IMR-90 (cell line): ENCODE measurements at regions not wholly inside any gene's neighbourhood (a gene's known extent, or its start where the extent isn't known, plus 50 kb on each side); places are given as distances from the start of the nearest gene placed in this dataset.

ENCODE experiments used
- ATAC-seq: fragments of 200-7000 bp; cut with Tn5 transposase; 2 replicates; pipeline ENCODE4 v1.9.1; 2020; ENCODE audit warnings: low read depth, mild to moderate bottlenecking, moderate library complexity
- BruUV-seq: library from RNA; stranded (reverse); fragments of 400-500 nt; replicated peaks from 2 replicates; lab custom pipeline; 2021; lab: Mats Ljungman, UMichigan
- CTCF ChIA-PET: fragments of 300-600 bp; formaldehyde crosslinking; extraction: SDS; loops from one replicate; lab custom pipeline; 2021; ENCODE audit warnings: antibody characterized with exemption; lab: Yijun Ruan, JAX
- POLR2A ChIA-PET: fragments of 300-600 bp; sonication (Branson Sonifier 250); formaldehyde crosslinking; loops from one replicate; lab custom pipeline; 2022; ENCODE audit warnings: antibody characterized with exemption; ENCODE audit not compliant: unreplicated experiment; lab: Charles Lee
- DNase-seq: peaks from one replicate; pipeline ENCODE4 v3.0.0; 2013
- H2AFZ ChIP-seq: replicated peaks from 2 replicates; pipeline ENCODE3; 2013; ENCODE audit warnings: low read length, mild to moderate bottlenecking; ENCODE audit not compliant: poor library complexity
- H2AK5ac ChIP-seq: 2 replicates; pipeline ENCODE4 v1.6.1; 2013; ENCODE audit warnings: low read depth, low read length, inconsistent platforms
- H2AK9ac ChIP-seq: replicated peaks from 2 replicates; pipeline ENCODE3; 2013; ENCODE audit warnings: mild to moderate bottlenecking, low read depth, low read length, moderate library complexity; ENCODE audit not compliant: poor library complexity
- H2BK120ac ChIP-seq: 2 replicates; pipeline ENCODE4 v1.6.1; 2013; ENCODE audit warnings: low read depth, low read length, inconsistent platforms
- H2BK15ac ChIP-seq: 3 replicates; pipeline ENCODE4 v1.6.1; 2013; ENCODE audit warnings: low read depth, low read length, inconsistent platforms
- H2BK20ac ChIP-seq: 2 replicates; pipeline ENCODE4 v1.6.1; 2013; ENCODE audit warnings: low read depth, mild to moderate bottlenecking, inconsistent platforms, low read length, moderate library complexity
- H2BK5ac ChIP-seq: 2 replicates; pipeline ENCODE4 v1.6.1; 2013; ENCODE audit warnings: mild to moderate bottlenecking, low read depth, low read length, inconsistent platforms; ENCODE audit not compliant: poor library complexity, severe bottlenecking
- H3K14ac ChIP-seq: replicated peaks from 2 replicates; pipeline ENCODE4 v1.6.1; 2013; ENCODE audit warnings: low read depth, low read length, inconsistent platforms
- H3K18ac ChIP-seq: 2 replicates; pipeline ENCODE4 v1.6.1; 2013; ENCODE audit warnings: low read depth, low read length, control low read depth
- H3K23ac ChIP-seq: 2 replicates; pipeline ENCODE4 v1.6.1; 2013; ENCODE audit warnings: low read depth, low read length, inconsistent platforms
- H3K27ac ChIP-seq: 2 replicates; pipeline ENCODE4 v1.5.1; 2013; ENCODE audit warnings: mild to moderate bottlenecking, control low read depth, low read length; ENCODE audit not compliant: insufficient read depth
- H3K27me3 ChIP-seq: 2 replicates; pipeline ENCODE4 v1.6.1; 2013; ENCODE audit warnings: low read length; ENCODE audit not compliant: control insufficient read depth, insufficient read depth
- H3K36me3 ChIP-seq: 2 replicates; pipeline ENCODE4 v1.6.1; 2013; ENCODE audit warnings: low read length, mixed read lengths; ENCODE audit not compliant: control insufficient read depth, insufficient read depth
- H3K4ac ChIP-seq: 2 replicates; pipeline ENCODE4 v1.6.1; 2013; ENCODE audit warnings: low read depth, low read length, inconsistent platforms
- H3K4me1 ChIP-seq: 2 replicates; pipeline ENCODE4 v1.6.1; 2013; ENCODE audit warnings: low read length, mixed read lengths; ENCODE audit not compliant: control insufficient read depth, insufficient read depth
- H3K4me2 ChIP-seq: 2 replicates; pipeline ENCODE4 v1.6.1; 2013; ENCODE audit warnings: low read depth, mild to moderate bottlenecking, control low read depth, low read length, moderate library complexity
- H3K4me3 ChIP-seq: 2 replicates; pipeline ENCODE4 v1.5.1; 2013; ENCODE audit warnings: low read depth, mild to moderate bottlenecking, control low read depth, low read length, moderate library complexity; ENCODE audit not compliant: insufficient read depth
- H3K56ac ChIP-seq: 2 replicates; pipeline ENCODE4 v1.6.1; 2013; ENCODE audit warnings: low read length, inconsistent platforms; ENCODE audit not compliant: insufficient read depth; ENCODE audit errors: extremely low read depth
- H3K79me1 ChIP-seq, 2 experiments: 2 replicates each; pipeline ENCODE4 v1.6.1; 2013; ENCODE audit warnings: low read length in 2 of 2, inconsistent platforms in 1 of 2, low read depth in 1 of 2
- H3K9ac ChIP-seq: 2 replicates; pipeline ENCODE4 v1.6.1; 2013; ENCODE audit warnings: low read depth, low read length, control low read depth
- H3K9me1 ChIP-seq: 2 replicates; pipeline ENCODE4 v1.6.1; 2013; ENCODE audit warnings: low read length, inconsistent platforms; ENCODE audit not compliant: insufficient read depth
- H3K9me3 ChIP-seq: 2 replicates; pipeline ENCODE4 v1.6.1; 2013; ENCODE audit warnings: low read length; ENCODE audit not compliant: control insufficient read depth, insufficient read depth
- H4K20me1 ChIP-seq: 2 replicates; pipeline ENCODE4 v1.6.1; 2013; ENCODE audit warnings: low read length, inconsistent platforms; ENCODE audit not compliant: insufficient read depth
- H4K5ac ChIP-seq: 2 replicates; pipeline ENCODE4 v1.6.1; 2013; ENCODE audit warnings: mild to moderate bottlenecking, low read depth, low read length, control low read depth
- H4K8ac ChIP-seq, 2 experiments: 2 replicates each; pipeline ENCODE4 v1.6.1; 2013; ENCODE audit warnings: low read depth in 2 of 2, low read length in 2 of 2, control low read depth in 1 of 2, inconsistent platforms in 1 of 2
- H4K91ac ChIP-seq: 2 replicates; pipeline ENCODE4 v1.6.1; 2013; ENCODE audit warnings: low read depth, low read length, inconsistent platforms; ENCODE audit not compliant: insufficient read depth
- CEBPB ChIP-seq: IDR thresholded peaks from 2 replicates; pipeline ENCODE4 v1.6.1; 2012; ENCODE audit warnings: low read depth, low read length, improper control_type of control experiment
- CTCF ChIP-seq: conservative IDR thresholded peaks from 2 replicates; pipeline ENCODE4 v1.5.1; 2012; ENCODE audit warnings: mild to moderate bottlenecking, low read depth, low read length, improper control_type of control experiment
- ELK1 ChIP-seq: fragments of 150-350 bp; IDR thresholded peaks from 2 replicates; pipeline ENCODE4 v1.6.1; 2016; ENCODE audit warnings: low read depth, mild to moderate bottlenecking, low read length, moderate library complexity, borderline replicate concordance
- FOS ChIP-seq: fragments of 150-350 bp; IDR thresholded peaks from 2 replicates; pipeline ENCODE4 v1.6.1; 2016; ENCODE audit warnings: low read depth, low read length
- MAFK ChIP-seq: IDR thresholded peaks from 2 replicates; pipeline ENCODE4 v1.6.1; 2012; ENCODE audit warnings: low read depth, low read length, improper control_type of control experiment
- MAZ ChIP-seq: IDR thresholded peaks from 2 replicates; pipeline ENCODE4 v1.6.1; 2012; ENCODE audit warnings: low read depth, mild to moderate bottlenecking, low read length, improper control_type of control experiment, moderate library complexity, borderline replicate concordance
- POLR2A ChIP-seq: IDR thresholded peaks from 2 replicates; pipeline ENCODE4 v1.6.1; 2012; ENCODE audit warnings: mild to moderate bottlenecking, low read depth, low read length
- RAD21 ChIP-seq: IDR thresholded peaks from 2 replicates; pipeline ENCODE4 v1.6.1; 2012; ENCODE audit warnings: low read length, improper control_type of control experiment
- RCOR1 ChIP-seq: IDR thresholded peaks from 2 replicates; pipeline ENCODE4 v1.6.1; 2012; ENCODE audit warnings: mild to moderate bottlenecking, low read length, improper control_type of control experiment; ENCODE audit not compliant: insufficient replicate concordance
- RFX5 ChIP-seq: IDR thresholded peaks from 2 replicates; pipeline ENCODE4 v1.8.0; 2012; ENCODE audit warnings: low read depth, mild to moderate bottlenecking, low read length, moderate library complexity
- SMC3 ChIP-seq: fragments of 150-350 bp; IDR thresholded peaks from 2 replicates; pipeline ENCODE4 v1.6.1; 2016; ENCODE audit warnings: low read depth, mild to moderate bottlenecking, antibody characterized with exemption, low read length, moderate library complexity
- WGBS, 2 experiments: methylation state at CpG; one replicate each; pipeline versions ENCODE4 v1.1.5 to v1.1.7; 2013; ENCODE audit warnings: missing lambda C conversion rate in 2 of 2; ENCODE audit not compliant: insufficient read length in 1 of 2; ENCODE audit errors: extremely low coverage in 2 of 2; 5-methylcytosine and 5-hydroxymethylcytosine counted together
- dilution Hi-C: fragments of 300-500 bp; cut with HindIII; formaldehyde crosslinking; loops from one replicate; pipeline ENCODE4 v1.14.3; 2018; ENCODE audit warnings: low sequenced_read_pairs; ENCODE audit not compliant: unreplicated experiment
- in situ Hi-C: fragments of 300-500 bp; cut with MboI; formaldehyde crosslinking; loops from 3 replicates; pipeline ENCODE4 v1.14.3; 2019; ENCODE audit warnings: low sequenced_read_pairs, inconsistent platforms, mixed read lengths
- intact Hi-C: fragments of 100-400 bp; cut with micrococcal nuclease; formaldehyde crosslinking; loops from 2 replicates; pipeline ENCODE4 v1.10.0; 2022
- TF ChIP-seq, protein P1 (sequence below): fragments of 150-350 bp; IDR thresholded peaks from 2 replicates; pipeline ENCODE4 v1.6.1; 2017; ENCODE audit warnings: mild to moderate bottlenecking, antibody characterized with exemption, low read length, low read depth

DNA sequence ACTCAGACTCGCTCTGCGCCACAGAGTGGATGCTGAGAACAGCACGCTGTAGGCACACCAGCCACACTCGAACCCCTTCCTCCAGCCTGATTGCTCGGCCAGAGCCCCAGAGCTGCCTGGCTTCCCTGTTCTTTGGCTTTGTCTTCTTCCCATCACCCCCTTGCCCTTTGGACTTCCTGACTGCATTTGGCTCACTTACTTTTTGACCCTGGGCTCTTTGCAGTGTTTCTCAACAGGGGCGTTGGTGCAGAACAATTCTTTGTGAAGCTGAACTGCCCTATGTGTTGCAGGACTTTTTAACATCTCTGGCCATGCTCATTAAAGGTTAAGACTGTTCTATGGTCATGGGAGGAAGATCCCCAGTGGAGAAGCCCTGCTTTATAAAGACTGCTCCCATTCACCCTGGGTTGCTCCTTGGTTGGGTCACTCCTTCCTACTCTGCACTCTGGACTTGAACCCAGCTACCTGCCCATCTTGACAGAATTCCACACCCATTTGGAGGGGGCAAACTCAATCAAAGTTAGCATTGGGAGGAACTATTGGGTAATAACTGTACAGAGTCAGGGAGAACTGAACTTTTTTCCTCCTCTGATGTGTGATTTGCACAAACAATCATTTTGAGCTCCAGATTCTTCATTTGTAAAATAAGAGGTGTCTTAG lies 127.7 kb upstream of the PLEKHG7 start:
- in situ Hi-C loops, result loop anchor here (5.0 kb wide), 1 partner anchor 433 kb away; no protein-coding TSS in a partner anchor
- no peak for ATAC-seq

More for the DNA sequence above, 127.7 kb upstream of the PLEKHG7 start:
- no peak overlapping the region for H3K14ac ChIP-seq
- H3K23ac ChIP-seq, result no peak overlapping the region
- no peak overlapping the region for H2AK9ac ChIP-seq
- no peak overlapping the region for H4K5ac ChIP-seq
- CTCF ChIA-PET, result no interaction called here
- DNase-seq, result no peak
- no peaks in the 10 kb centered on the region for H3K9me1 ChIP-seq
- H2AFZ ChIP-seq, result peak overlapping the region; percentile 16
- no peaks in the 10 kb centered on the region for H3K27me3 ChIP-seq
- no TSS peak for BruUV-seq
- no peak overlapping the region for H4K8ac ChIP-seq
- H2BK15ac ChIP-seq, result no peak overlapping the region
- H3K4ac ChIP-seq, result no peak overlapping the region
- H4K91ac ChIP-seq, result no peak overlapping the region
- no peak overlapping the region for H3K9ac ChIP-seq
- 88% methylated on average over 5 of the region's 6 CpGs; no CpG with 5 or more reads in 1 of the 2 experiments for WGBS, 2 experiments
- no peak overlapping the region; the same call in 1 of the 2 replicates for H2AK5ac ChIP-seq
- H2BK20ac ChIP-seq, result no peak overlapping the region
- H4K20me1 ChIP-seq, result no peaks in the 10 kb centered on the region
- no peak overlapping the region for H2BK120ac ChIP-seq
- no peak overlapping the region for H3K4me2 ChIP-seq
- POLR2A ChIA-PET, result no interaction called here
- no peak overlapping the region for H3K4me3 ChIP-seq
- H2BK5ac ChIP-seq, result no peak overlapping the region
- H3K4me1 ChIP-seq, result no peaks in the 10 kb centered on the region
- no peaks in the 10 kb centered on the region for H3K36me3 ChIP-seq
- TF ChIP-seq MAFK, result no peak
- no peak for TF ChIP-seq ELK1
- no peak for TF ChIP-seq CEBPB
- TF ChIP-seq MAZ, result no peak
- TF ChIP-seq RFX5, result no peak
- TF ChIP-seq FOS, result no peak
- no peak for TF ChIP-seq SMC3
- TF ChIP-seq, protein P1, sequence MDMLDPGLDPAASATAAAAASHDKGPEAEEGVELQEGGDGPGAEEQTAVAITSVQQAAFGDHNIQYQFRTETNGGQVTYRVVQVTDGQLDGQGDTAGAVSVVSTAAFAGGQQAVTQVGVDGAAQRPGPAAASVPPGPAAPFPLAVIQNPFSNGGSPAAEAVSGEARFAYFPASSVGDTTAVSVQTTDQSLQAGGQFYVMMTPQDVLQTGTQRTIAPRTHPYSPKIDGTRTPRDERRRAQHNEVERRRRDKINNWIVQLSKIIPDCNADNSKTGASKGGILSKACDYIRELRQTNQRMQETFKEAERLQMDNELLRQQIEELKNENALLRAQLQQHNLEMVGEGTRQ, result no peak
- no peak for TF ChIP-seq POLR2A
- no peak for TF ChIP-seq CTCF
- TF ChIP-seq RCOR1, result no peak
- no peak for TF ChIP-seq RAD21
- dilution Hi-C loops (no loop called here), intact Hi-C loops (loop anchor here (1.0 to 5.0 kb wide), 2 partner anchors 32 to 75 kb away; no protein-coding TSS in a partner anchor)
- no peak overlapping the region for H3K18ac ChIP-seq
- H3K79me1 ChIP-seq, result no peaks in the 10 kb centered on the region
- H3K27ac ChIP-seq, result no peak overlapping the region
- no peaks in the 10 kb centered on the region for H3K9me3 ChIP-seq
- H3K56ac ChIP-seq, result no peak overlapping the region
